Liver (tissue), 3 donors: ENCODE measurements at regions not wholly inside any gene's neighbourhood (a gene's known extent, or its start where the extent isn't known, plus 50 kb on each side); places are given as distances from the start of the nearest gene placed in this dataset.

Experiments used
- ATF3 ChIP-seq: IDR thresholded peaks from 2 replicates; pipeline ENCODE4 v1.6.1; 2016; ENCODE audit warnings: antibody characterized with exemption
- EGR1 ChIP-seq, 2 donors: IDR thresholded peaks; 2 replicates each; pipeline ENCODE4 v1.6.1; 2016 to 2018; ENCODE audit warnings: antibody characterized with exemption in 2 of 2, low read depth in 2 of 2
- FOXA2 ChIP-seq: IDR thresholded peaks from 2 replicates; pipeline ENCODE4 v1.6.1; 2016; ENCODE audit warnings: antibody characterized with exemption
- GABPA ChIP-seq, 2 donors: IDR thresholded peaks in 1 of 2; conservative IDR thresholded peaks in 1 of 2; 2 replicates each; pipeline ENCODE4 v1.6.1; 2016; ENCODE audit warnings: antibody characterized with exemption in 2 of 2, mild to moderate bottlenecking in 1 of 2, moderate library complexity in 1 of 2
- HNF4A ChIP-seq, 2 donors: conservative IDR thresholded peaks; 2 replicates each; pipeline ENCODE4 v1.6.1; 2016; ENCODE audit warnings: antibody characterized with exemption in 2 of 2, mild to moderate bottlenecking in 2 of 2
- MAX ChIP-seq: IDR thresholded peaks from 2 replicates; pipeline ENCODE4 v1.6.1; 2016; ENCODE audit warnings: antibody characterized with exemption
- RAD21 ChIP-seq, 2 donors: IDR thresholded peaks; 2 replicates each; pipeline ENCODE4 v1.6.1; 2016; ENCODE audit warnings: antibody characterized with exemption in 2 of 2, mild to moderate bottlenecking in 2 of 2
- RXRA ChIP-seq, 2 donors: IDR thresholded peaks; 2 replicates each; pipeline ENCODE4 v1.6.1; 2017 to 2018; ENCODE audit warnings: antibody characterized with exemption in 2 of 2, mild to moderate bottlenecking in 1 of 2
- SP1 ChIP-seq: IDR thresholded peaks from 2 replicates; pipeline ENCODE4 v1.6.1; 2018; ENCODE audit warnings: antibody characterized with exemption, mild to moderate bottlenecking
- TAF1 ChIP-seq: conservative IDR thresholded peaks from 2 replicates; pipeline ENCODE4 v1.6.1; 2016; ENCODE audit warnings: antibody characterized with exemption, mild to moderate bottlenecking
- YY1 ChIP-seq: IDR thresholded peaks from 2 replicates; pipeline ENCODE4 v1.6.1; 2016; ENCODE audit warnings: antibody characterized with exemption, mild to moderate bottlenecking
- TF ChIP-seq, protein P1 (sequence below): fragments of 150-350 bp; IDR thresholded peaks from 2 replicates; pipeline ENCODE4 v1.5.1; 2017; ENCODE audit warnings: improper control_type of control experiment, low read depth, low read length; ENCODE audit not compliant: missing input control
- TF ChIP-seq, protein P2 (sequence below): IDR thresholded peaks from 2 replicates; pipeline ENCODE4 v1.6.1; 2016; ENCODE audit warnings: antibody characterized with exemption, mild to moderate bottlenecking
- TF ChIP-seq, protein P3 (sequence below): IDR thresholded peaks from 2 replicates; pipeline ENCODE4 v1.6.1; 2016; ENCODE audit warnings: antibody characterized with exemption
- donor health status: healthy.
- donor health status: healthy.

GRCh38 chr5:161001604-161002003 is 149.6 kb upstream of the ATP10B start:
- TF ChIP-seq, protein P1, sequence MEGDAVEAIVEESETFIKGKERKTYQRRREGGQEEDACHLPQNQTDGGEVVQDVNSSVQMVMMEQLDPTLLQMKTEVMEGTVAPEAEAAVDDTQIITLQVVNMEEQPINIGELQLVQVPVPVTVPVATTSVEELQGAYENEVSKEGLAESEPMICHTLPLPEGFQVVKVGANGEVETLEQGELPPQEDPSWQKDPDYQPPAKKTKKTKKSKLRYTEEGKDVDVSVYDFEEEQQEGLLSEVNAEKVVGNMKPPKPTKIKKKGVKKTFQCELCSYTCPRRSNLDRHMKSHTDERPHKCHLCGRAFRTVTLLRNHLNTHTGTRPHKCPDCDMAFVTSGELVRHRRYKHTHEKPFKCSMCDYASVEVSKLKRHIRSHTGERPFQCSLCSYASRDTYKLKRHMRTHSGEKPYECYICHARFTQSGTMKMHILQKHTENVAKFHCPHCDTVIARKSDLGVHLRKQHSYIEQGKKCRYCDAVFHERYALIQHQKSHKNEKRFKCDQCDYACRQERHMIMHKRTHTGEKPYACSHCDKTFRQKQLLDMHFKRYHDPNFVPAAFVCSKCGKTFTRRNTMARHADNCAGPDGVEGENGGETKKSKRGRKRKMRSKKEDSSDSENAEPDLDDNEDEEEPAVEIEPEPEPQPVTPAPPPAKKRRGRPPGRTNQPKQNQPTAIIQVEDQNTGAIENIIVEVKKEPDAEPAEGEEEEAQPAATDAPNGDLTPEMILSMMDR, result no peak
- TF ChIP-seq ATF3, result no peak
- TF ChIP-seq, protein P2, sequence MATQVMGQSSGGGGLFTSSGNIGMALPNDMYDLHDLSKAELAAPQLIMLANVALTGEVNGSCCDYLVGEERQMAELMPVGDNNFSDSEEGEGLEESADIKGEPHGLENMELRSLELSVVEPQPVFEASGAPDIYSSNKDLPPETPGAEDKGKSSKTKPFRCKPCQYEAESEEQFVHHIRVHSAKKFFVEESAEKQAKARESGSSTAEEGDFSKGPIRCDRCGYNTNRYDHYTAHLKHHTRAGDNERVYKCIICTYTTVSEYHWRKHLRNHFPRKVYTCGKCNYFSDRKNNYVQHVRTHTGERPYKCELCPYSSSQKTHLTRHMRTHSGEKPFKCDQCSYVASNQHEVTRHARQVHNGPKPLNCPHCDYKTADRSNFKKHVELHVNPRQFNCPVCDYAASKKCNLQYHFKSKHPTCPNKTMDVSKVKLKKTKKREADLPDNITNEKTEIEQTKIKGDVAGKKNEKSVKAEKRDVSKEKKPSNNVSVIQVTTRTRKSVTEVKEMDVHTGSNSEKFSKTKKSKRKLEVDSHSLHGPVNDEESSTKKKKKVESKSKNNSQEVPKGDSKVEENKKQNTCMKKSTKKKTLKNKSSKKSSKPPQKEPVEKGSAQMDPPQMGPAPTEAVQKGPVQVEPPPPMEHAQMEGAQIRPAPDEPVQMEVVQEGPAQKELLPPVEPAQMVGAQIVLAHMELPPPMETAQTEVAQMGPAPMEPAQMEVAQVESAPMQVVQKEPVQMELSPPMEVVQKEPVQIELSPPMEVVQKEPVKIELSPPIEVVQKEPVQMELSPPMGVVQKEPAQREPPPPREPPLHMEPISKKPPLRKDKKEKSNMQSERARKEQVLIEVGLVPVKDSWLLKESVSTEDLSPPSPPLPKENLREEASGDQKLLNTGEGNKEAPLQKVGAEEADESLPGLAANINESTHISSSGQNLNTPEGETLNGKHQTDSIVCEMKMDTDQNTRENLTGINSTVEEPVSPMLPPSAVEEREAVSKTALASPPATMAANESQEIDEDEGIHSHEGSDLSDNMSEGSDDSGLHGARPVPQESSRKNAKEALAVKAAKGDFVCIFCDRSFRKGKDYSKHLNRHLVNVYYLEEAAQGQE, result no peak
- no peak for TF ChIP-seq FOXA2
- no peak for TF ChIP-seq RAD21 (IDR thresholded peaks at IDR 0.05)
- no peak for TF ChIP-seq MAX
- no peak for TF ChIP-seq RXRA (IDR thresholded peaks at IDR 0.05)
- TF ChIP-seq SP1, result no peak
- TF ChIP-seq, protein P3, sequence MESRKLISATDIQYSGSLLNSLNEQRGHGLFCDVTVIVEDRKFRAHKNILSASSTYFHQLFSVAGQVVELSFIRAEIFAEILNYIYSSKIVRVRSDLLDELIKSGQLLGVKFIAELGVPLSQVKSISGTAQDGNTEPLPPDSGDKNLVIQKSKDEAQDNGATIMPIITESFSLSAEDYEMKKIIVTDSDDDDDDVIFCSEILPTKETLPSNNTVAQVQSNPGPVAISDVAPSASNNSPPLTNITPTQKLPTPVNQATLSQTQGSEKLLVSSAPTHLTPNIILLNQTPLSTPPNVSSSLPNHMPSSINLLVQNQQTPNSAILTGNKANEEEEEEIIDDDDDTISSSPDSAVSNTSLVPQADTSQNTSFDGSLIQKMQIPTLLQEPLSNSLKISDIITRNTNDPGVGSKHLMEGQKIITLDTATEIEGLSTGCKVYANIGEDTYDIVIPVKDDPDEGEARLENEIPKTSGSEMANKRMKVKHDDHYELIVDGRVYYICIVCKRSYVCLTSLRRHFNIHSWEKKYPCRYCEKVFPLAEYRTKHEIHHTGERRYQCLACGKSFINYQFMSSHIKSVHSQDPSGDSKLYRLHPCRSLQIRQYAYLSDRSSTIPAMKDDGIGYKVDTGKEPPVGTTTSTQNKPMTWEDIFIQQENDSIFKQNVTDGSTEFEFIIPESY, result no peak
- no peak for TF ChIP-seq GABPA (IDR thresholded peaks at IDR 0.05 in 1 of 2, conservative IDR thresholded peaks at IDR 0.05 in 1 of 2)
- TF ChIP-seq YY1, result no peak
- TF ChIP-seq EGR1 (IDR thresholded peaks at IDR 0.05; ENCODE audit: low read depth in 2 of 2), result no peak
- no peak for TF ChIP-seq HNF4A (conservative IDR thresholded peaks at IDR 0.05)
- TF ChIP-seq TAF1, result no peak
